ENCODE measurements at regions not wholly inside any gene's neighbourhood (a gene's known extent, or its start where the extent isn't known, plus 50 kb on each side); places are given as distances from the start of the nearest gene placed in this dataset.

DNA sequence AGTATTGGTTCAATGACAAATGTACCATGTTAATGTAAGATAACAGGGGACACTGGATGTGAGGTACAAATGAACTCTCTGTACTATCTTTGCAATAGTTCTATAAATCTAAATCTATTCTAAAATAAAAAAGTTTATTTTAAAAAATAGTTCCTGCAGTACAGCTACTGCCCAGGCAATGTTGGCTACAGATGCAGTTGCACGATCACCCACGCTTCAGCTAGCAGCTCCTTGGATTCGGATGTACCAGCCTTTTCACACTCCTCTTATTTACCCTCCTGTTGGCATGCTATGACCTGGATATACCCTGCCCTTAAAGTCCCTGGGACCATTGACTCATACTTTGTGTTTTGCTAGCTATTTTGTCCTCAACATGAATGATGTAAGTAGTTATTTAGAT lies 185.4 kb upstream of the SMARCA2 start:
- Histone ChIP-seq H3K36me3 (ENCODE audit: insufficient read depth, low read length) (no peaks in the 10 kb centered on the region), H3K27ac (ENCODE audit: low read depth in 1 of 2, low read length in 2 of 2) (no peak overlapping the region), H3K4me1 (ENCODE audit: insufficient read depth, low read length) (no peaks in the 10 kb centered on the region), H3K27me3 (ENCODE audit: control insufficient read depth in 1 of 2, insufficient read depth in 2 of 2, low read length in 2 of 2) (no peaks in the 10 kb centered on the region), H3K4me3 (ENCODE audit: low read length) (no peak overlapping the region), H3K9me3 (ENCODE audit: control insufficient read depth in 1 of 2, insufficient read depth in 1 of 2, low read length in 2 of 2) (no peaks in the 10 kb centered on the region)
- ChIA-PET POLR2A (interaction anchor here (1.4 kb wide), 1 partner anchor 8 kb away, joined by 3 read pairs; no protein-coding TSS in a partner anchor), CTCF (interaction anchor here (1.0 kb wide), 1 partner anchor 12 kb away, joined by 3 read pairs; no protein-coding TSS in a partner anchor)
- intact Hi-C loops (cut with DNase I, micrococcal nuclease), result no loop called here
- Mint-ChIP-seq H3K4me3 (no peak overlapping the region), H3K27me3 (peaks cover 26% of the 10 kb centered on the region), H3K36me3 (ENCODE audit: low read depth) (no peaks in the 10 kb centered on the region), H3K9me3 (no peaks in the 10 kb centered on the region), H3K4me1 (ENCODE audit: low read depth) (no peaks in the 10 kb centered on the region), H3K27ac (no peak overlapping the region)
- TF ChIP-seq, protein P1, sequence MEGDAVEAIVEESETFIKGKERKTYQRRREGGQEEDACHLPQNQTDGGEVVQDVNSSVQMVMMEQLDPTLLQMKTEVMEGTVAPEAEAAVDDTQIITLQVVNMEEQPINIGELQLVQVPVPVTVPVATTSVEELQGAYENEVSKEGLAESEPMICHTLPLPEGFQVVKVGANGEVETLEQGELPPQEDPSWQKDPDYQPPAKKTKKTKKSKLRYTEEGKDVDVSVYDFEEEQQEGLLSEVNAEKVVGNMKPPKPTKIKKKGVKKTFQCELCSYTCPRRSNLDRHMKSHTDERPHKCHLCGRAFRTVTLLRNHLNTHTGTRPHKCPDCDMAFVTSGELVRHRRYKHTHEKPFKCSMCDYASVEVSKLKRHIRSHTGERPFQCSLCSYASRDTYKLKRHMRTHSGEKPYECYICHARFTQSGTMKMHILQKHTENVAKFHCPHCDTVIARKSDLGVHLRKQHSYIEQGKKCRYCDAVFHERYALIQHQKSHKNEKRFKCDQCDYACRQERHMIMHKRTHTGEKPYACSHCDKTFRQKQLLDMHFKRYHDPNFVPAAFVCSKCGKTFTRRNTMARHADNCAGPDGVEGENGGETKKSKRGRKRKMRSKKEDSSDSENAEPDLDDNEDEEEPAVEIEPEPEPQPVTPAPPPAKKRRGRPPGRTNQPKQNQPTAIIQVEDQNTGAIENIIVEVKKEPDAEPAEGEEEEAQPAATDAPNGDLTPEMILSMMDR (IDR thresholded peaks at IDR 0.05), result no peak
- DNase-seq (no peak), ATAC-seq (ENCODE audit: poor library complexity) (no peak)

DNA sequence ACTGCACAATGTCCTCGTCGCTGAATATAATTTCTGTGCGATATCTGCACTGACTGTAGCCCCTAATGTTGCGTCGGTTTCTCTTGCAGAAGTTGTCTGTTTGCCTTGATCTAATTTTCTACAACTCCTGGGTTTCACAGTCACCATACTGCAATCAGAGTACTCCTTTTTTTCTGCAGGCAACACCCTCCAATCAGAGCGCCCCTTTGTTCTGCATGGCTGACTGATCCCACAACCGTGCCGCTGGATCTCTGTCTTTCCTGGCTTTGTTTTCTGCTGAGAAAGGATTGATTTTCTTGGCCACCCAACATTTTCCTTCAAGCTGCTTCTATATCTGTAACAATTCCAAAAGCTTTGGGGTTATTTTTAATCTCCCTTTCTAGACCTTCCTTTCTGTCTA lies 182.2 kb upstream of the SMARCA2 start:
- H3K9me3 Mint-ChIP-seq, result no peaks in the 10 kb centered on the region
- H3K9me3 ChIP-seq (ENCODE audit: control insufficient read depth in 1 of 2, insufficient read depth in 1 of 2, low read length in 2 of 2), result no peaks in the 10 kb centered on the region
- TF ChIP-seq, protein P1 (IDR thresholded peaks at IDR 0.05), result no peak
- H3K36me3 Mint-ChIP-seq (ENCODE audit: low read depth), result no peaks in the 10 kb centered on the region
- no peak for DNase-seq
- H3K36me3 ChIP-seq (ENCODE audit: insufficient read depth, low read length), result no peaks in the 10 kb centered on the region
- H3K27me3 ChIP-seq (ENCODE audit: control insufficient read depth in 1 of 2, insufficient read depth in 2 of 2, low read length in 2 of 2), result no peaks in the 10 kb centered on the region
- H3K4me1 Mint-ChIP-seq (ENCODE audit: low read depth), result no peaks in the 10 kb centered on the region
- no peak for ATAC-seq (ENCODE audit: poor library complexity)
- H3K27ac Mint-ChIP-seq, result no peak overlapping the region
- no peaks in the 10 kb centered on the region for H3K27me3 Mint-ChIP-seq
- no peak overlapping the region for H3K4me3 Mint-ChIP-seq
- intact Hi-C loops (cut with DNase I, micrococcal nuclease), result no loop called here
- H3K4me1 ChIP-seq (ENCODE audit: insufficient read depth, low read length), result no peaks in the 10 kb centered on the region
- CTCF ChIA-PET, result no interaction called here
- no peak overlapping the region for H3K27ac ChIP-seq (ENCODE audit: low read depth in 1 of 2, low read length in 2 of 2)
- H3K4me3 ChIP-seq (ENCODE audit: low read length), result no peak overlapping the region
- POLR2A ChIA-PET, result no interaction called here

DNA sequence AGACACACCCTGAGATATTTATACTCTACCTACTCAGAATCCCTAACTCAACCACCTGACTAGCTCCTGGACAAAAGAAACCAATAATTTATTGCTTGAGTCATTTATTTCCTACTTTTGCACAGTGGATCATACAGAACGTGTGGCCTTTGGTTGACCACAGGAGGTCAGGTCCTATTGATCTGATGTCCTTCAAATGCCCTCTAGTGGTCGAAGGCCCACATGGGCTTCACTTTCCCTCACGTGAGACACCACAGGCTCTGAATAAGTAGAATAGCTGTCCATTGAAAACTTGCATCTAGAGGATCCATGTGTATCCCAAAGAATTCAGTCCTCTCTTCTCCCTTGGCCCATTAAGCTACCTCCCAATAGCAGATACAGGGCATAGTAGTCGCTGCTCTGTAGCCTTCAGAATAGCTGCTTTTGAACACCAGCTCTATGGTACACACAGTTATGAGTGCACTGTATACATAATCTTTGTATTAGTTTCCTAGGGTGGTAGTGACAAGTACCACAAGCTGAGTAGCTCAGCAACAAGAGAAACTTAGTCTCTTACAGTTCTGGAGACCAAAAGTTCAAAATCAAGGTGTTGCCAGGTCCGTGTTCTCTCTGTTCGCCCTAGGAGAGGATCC lies 177.6 kb upstream of the SMARCA2 start:
- H3K36me3 ChIP-seq (ENCODE audit: insufficient read depth, low read length), result no peaks in the 10 kb centered on the region
- DNase-seq, result no peak
- no peak overlapping the region for H3K4me3 ChIP-seq (ENCODE audit: low read length)
- ATAC-seq (ENCODE audit: poor library complexity), result no peak
- no peaks in the 10 kb centered on the region for H3K4me1 ChIP-seq (ENCODE audit: insufficient read depth, low read length)
- Mint-ChIP-seq H3K36me3 (ENCODE audit: low read depth) (no peaks in the 10 kb centered on the region), H3K4me1 (ENCODE audit: low read depth) (no peaks in the 10 kb centered on the region), H3K27me3 (no peaks in the 10 kb centered on the region), H3K4me3 (no peak overlapping the region), H3K27ac (no peak overlapping the region), H3K9me3 (no peaks in the 10 kb centered on the region)
- no peaks in the 10 kb centered on the region for H3K9me3 ChIP-seq (ENCODE audit: control insufficient read depth in 1 of 2, insufficient read depth in 1 of 2, low read length in 2 of 2)
- no peaks in the 10 kb centered on the region for H3K27me3 ChIP-seq (ENCODE audit: control insufficient read depth in 1 of 2, insufficient read depth in 2 of 2, low read length in 2 of 2)
- ChIA-PET CTCF (no interaction called here), POLR2A (interaction anchor here (1.4 kb wide), 1 partner anchor 9 kb away, joined by 3 read pairs; no protein-coding TSS in a partner anchor)
- TF ChIP-seq, protein P1 (IDR thresholded peaks at IDR 0.05), result peak; percentile 15
- no peak overlapping the region for H3K27ac ChIP-seq (ENCODE audit: low read depth in 1 of 2, low read length in 2 of 2)
- intact Hi-C loops (cut with DNase I, micrococcal nuclease), result no loop called here
